ENCODE measurements at regions not wholly inside any gene's neighbourhood (a gene's known extent, or its start where the extent isn't known, plus 50 kb on each side); places are given as distances from the start of the nearest gene placed in this dataset.

- TF ChIP-seq ZNF514 (tag by site-specific recombination; IDR thresholded peaks at IDR 0.05) (no peak), ZNF302 (tag by site-specific recombination; IDR thresholded peaks at IDR 0.05; ENCODE audit: low read depth) (no peak), ZBTB1 (tag by site-specific recombination; IDR thresholded peaks at IDR 0.05) (no peak), ZBTB7A (tag by site-specific recombination; IDR thresholded peaks at IDR 0.05; ENCODE audit: low read depth) (no peak), ZNF148 (tag by site-specific recombination; IDR thresholded peaks at IDR 0.05; ENCODE audit: borderline replicate concordance) (no peak), ZNF529 (tag by site-specific recombination; IDR thresholded peaks at IDR 0.05; ENCODE audit: insufficient replicate concordance) (no peak), GLI4 (tag by site-specific recombination; IDR thresholded peaks at IDR 0.05) (no peak), ZNF76 (tag by site-specific recombination; IDR thresholded peaks at IDR 0.05; ENCODE audit: borderline replicate concordance, low read depth) (no peak), KLF1 (tag by site-specific recombination; IDR thresholded peaks at IDR 0.05) (no peak)
- TF ChIP-seq, protein P1, sequence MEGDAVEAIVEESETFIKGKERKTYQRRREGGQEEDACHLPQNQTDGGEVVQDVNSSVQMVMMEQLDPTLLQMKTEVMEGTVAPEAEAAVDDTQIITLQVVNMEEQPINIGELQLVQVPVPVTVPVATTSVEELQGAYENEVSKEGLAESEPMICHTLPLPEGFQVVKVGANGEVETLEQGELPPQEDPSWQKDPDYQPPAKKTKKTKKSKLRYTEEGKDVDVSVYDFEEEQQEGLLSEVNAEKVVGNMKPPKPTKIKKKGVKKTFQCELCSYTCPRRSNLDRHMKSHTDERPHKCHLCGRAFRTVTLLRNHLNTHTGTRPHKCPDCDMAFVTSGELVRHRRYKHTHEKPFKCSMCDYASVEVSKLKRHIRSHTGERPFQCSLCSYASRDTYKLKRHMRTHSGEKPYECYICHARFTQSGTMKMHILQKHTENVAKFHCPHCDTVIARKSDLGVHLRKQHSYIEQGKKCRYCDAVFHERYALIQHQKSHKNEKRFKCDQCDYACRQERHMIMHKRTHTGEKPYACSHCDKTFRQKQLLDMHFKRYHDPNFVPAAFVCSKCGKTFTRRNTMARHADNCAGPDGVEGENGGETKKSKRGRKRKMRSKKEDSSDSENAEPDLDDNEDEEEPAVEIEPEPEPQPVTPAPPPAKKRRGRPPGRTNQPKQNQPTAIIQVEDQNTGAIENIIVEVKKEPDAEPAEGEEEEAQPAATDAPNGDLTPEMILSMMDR (tag by site-specific recombination; IDR thresholded peaks at IDR 0.05) = no peak
- TF ChIP-seq, protein P2, sequence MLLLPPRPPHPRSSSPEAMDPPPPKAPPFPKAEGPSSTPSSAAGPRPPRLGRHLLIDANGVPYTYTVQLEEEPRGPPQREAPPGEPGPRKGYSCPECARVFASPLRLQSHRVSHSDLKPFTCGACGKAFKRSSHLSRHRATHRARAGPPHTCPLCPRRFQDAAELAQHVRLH (tag by site-specific recombination; IDR thresholded peaks at IDR 0.05) = no peak
These were observed 677.2 kb downstream of the TYW1 start for GRCh38 chr7:67673861-67674260.

Measured in HEK293 (cell line).